MM.1S (cell line): ENCODE measurements at regions not wholly inside any gene's neighbourhood (a gene's known extent, or its start where the extent isn't known, plus 50 kb on each side); places are given as distances from the start of the nearest gene placed in this dataset.

Experiments used
- DNase-seq: peaks from one replicate; pipeline ENCODE4 v3.0.0-alpha.2; 2015
- H2AFZ ChIP-seq: fragments of 300-600 bp; sonication (generic); 2 replicates; pipeline ENCODE4 v1.6.0; 2016; ENCODE audit warnings: antibody characterized with exemption, low read length
- H3F3A ChIP-seq: fragments of 300-600 bp; sonication (generic); 2 replicates; pipeline ENCODE4 v1.6.1; 2016; ENCODE audit warnings: mild to moderate bottlenecking, antibody characterized with exemption, low read length, moderate library complexity, mixed read lengths; ENCODE audit not compliant: insufficient read depth
- H3K27ac ChIP-seq: fragments of 300-600 bp; sonication (generic); 2 replicates; pipeline ENCODE4 v1.5.1; 2016; ENCODE audit warnings: mild to moderate bottlenecking, low read length
- H3K27me3 ChIP-seq: fragments of 300-600 bp; sonication (generic); replicated peaks from 2 replicates; pipeline ENCODE4 v1.6.0; 2016; ENCODE audit warnings: low read length; ENCODE audit not compliant: insufficient read depth
- H3K36me3 ChIP-seq: fragments of 300-600 bp; sonication (generic); replicated peaks from 2 replicates; pipeline ENCODE4 v1.6.1; 2016; ENCODE audit warnings: mild to moderate bottlenecking, low read length, mixed read lengths; ENCODE audit not compliant: insufficient read depth
- H3K4me1 ChIP-seq: fragments of 300-600 bp; sonication (generic); 2 replicates; pipeline ENCODE4 v1.6.1; 2016; ENCODE audit warnings: low read length, mixed read lengths
- H3K4me2 ChIP-seq: fragments of 300-600 bp; sonication (generic); 2 replicates; pipeline ENCODE4 v1.6.0; 2016; ENCODE audit warnings: low read depth, low read length
- H3K4me3 ChIP-seq: fragments of 300-600 bp; sonication (generic); 2 replicates; pipeline ENCODE4 v1.5.1; 2016; ENCODE audit warnings: low read length, mixed read lengths
- H3K79me2 ChIP-seq: fragments of 300-600 bp; sonication (generic); 2 replicates; pipeline ENCODE4 v1.6.1; 2016; ENCODE audit warnings: mixed run types, low read length, mixed read lengths
- H3K9ac ChIP-seq: fragments of 300-600 bp; sonication (generic); 2 replicates; pipeline ENCODE4 v1.6.1; 2016; ENCODE audit warnings: low read length, mixed read lengths
- H3K9me2 ChIP-seq: fragments of 300-600 bp; sonication (generic); replicated peaks from 2 replicates; pipeline ENCODE4 v1.6.1; 2016; ENCODE audit warnings: mild to moderate bottlenecking, low read length, mixed read lengths; ENCODE audit not compliant: insufficient read depth
- H3K9me3 ChIP-seq: fragments of 300-600 bp; sonication (generic); replicated peaks from 2 replicates; pipeline ENCODE4 v1.6.1; 2016; ENCODE audit warnings: mild to moderate bottlenecking, low read length, mixed read lengths; ENCODE audit not compliant: insufficient read depth
- H4K20me1 ChIP-seq: fragments of 300-600 bp; sonication (generic); 2 replicates; pipeline ENCODE4 v1.6.1; 2016; ENCODE audit warnings: mild to moderate bottlenecking, low read length, moderate library complexity, mixed read lengths; ENCODE audit not compliant: insufficient read depth
- EZH2 ChIP-seq: fragments of 300-600 bp; sonication (generic); optimal IDR thresholded peaks from 2 replicates; pipeline ENCODE3; 2017; ENCODE audit warnings: low read depth, mild to moderate bottlenecking, antibody characterized with exemption, low read length, mixed read lengths
- EZH2phosphoT487 ChIP-seq: fragments of 300-600 bp; sonication (generic); IDR thresholded peaks from 2 replicates; pipeline ENCODE4 v1.6.1; 2018; ENCODE audit warnings: antibody characterized with exemption, low read length
- TF ChIP-seq, protein P1 (sequence below): fragments of 300-600 bp; sonication (generic); IDR thresholded peaks from 2 replicates; pipeline ENCODE4 v1.5.1; 2016; ENCODE audit warnings: antibody characterized with exemption, low read length, mixed read lengths

GRCh38 chrX:39734174-39734776 lies 363.5 kb downstream of the BCOR start:
- no peak for DNase-seq
- no peaks in the 10 kb centered on the region for H3K4me1 ChIP-seq
- H3K36me3 ChIP-seq, result no peaks in the 10 kb centered on the region
- H3K9me3 ChIP-seq, result no peaks in the 10 kb centered on the region
- no peak overlapping the region for H3K27ac ChIP-seq
- no peaks in the 10 kb centered on the region for H3K27me3 ChIP-seq
- TF ChIP-seq, protein P1, sequence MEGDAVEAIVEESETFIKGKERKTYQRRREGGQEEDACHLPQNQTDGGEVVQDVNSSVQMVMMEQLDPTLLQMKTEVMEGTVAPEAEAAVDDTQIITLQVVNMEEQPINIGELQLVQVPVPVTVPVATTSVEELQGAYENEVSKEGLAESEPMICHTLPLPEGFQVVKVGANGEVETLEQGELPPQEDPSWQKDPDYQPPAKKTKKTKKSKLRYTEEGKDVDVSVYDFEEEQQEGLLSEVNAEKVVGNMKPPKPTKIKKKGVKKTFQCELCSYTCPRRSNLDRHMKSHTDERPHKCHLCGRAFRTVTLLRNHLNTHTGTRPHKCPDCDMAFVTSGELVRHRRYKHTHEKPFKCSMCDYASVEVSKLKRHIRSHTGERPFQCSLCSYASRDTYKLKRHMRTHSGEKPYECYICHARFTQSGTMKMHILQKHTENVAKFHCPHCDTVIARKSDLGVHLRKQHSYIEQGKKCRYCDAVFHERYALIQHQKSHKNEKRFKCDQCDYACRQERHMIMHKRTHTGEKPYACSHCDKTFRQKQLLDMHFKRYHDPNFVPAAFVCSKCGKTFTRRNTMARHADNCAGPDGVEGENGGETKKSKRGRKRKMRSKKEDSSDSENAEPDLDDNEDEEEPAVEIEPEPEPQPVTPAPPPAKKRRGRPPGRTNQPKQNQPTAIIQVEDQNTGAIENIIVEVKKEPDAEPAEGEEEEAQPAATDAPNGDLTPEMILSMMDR, result no peak
- no peaks in the 10 kb centered on the region for H3F3A ChIP-seq
- H3K9me2 ChIP-seq, result no peaks in the 10 kb centered on the region
- no peak overlapping the region for H2AFZ ChIP-seq
- no peak overlapping the region for H3K4me3 ChIP-seq
- H3K79me2 ChIP-seq, result no peaks in the 10 kb centered on the region
- H3K4me2 ChIP-seq, result no peak overlapping the region
- H4K20me1 ChIP-seq, result no peaks in the 10 kb centered on the region
- H3K9ac ChIP-seq, result no peak overlapping the region

GRCh38 chrX:39736216-39737211 lies 361.2 kb downstream of the BCOR start:
- Histone ChIP-seq H4K20me1 (no peaks in the 10 kb centered on the region), H3K9me2 (no peaks in the 10 kb centered on the region), H3K4me2 (no peak overlapping the region), H3K9ac (no peak overlapping the region), H3K27me3 (no peaks in the 10 kb centered on the region), H3K4me3 (no peak overlapping the region), H3K79me2 (no peaks in the 10 kb centered on the region), H3K9me3 (no peaks in the 10 kb centered on the region), H3K4me1 (no peaks in the 10 kb centered on the region), H3F3A (no peaks in the 10 kb centered on the region), H2AFZ (no peak overlapping the region), H3K36me3 (no peaks in the 10 kb centered on the region), H3K27ac (no peak overlapping the region)
- no peak for DNase-seq
- TF ChIP-seq EZH2 (no peak), EZH2phosphoT487 (no peak)
- TF ChIP-seq, protein P1, result no peak

- H3K9me2 ChIP-seq, result no peaks in the 10 kb centered on the region
- no peak overlapping the region for H3K9ac ChIP-seq
- no peak overlapping the region for H2AFZ ChIP-seq
- H3K36me3 ChIP-seq, result no peaks in the 10 kb centered on the region
- H4K20me1 ChIP-seq, result no peaks in the 10 kb centered on the region
- H3K4me2 ChIP-seq, result no peak overlapping the region
- H3K4me3 ChIP-seq, result no peak overlapping the region
- TF ChIP-seq EZH2, result no peak
- TF ChIP-seq, protein P1, result no peak
- TF ChIP-seq EZH2phosphoT487, result no peak
- no peaks in the 10 kb centered on the region for H3K9me3 ChIP-seq
- no peaks in the 10 kb centered on the region for H3K4me1 ChIP-seq
- H3K27ac ChIP-seq, result no peak overlapping the region
- no peaks in the 10 kb centered on the region for H3K27me3 ChIP-seq
- no peak for DNase-seq
- no peaks in the 10 kb centered on the region for H3K79me2 ChIP-seq
- no peaks in the 10 kb centered on the region for H3F3A ChIP-seq
Observed at GRCh38 chrX:39739585-39739984, 358.2 kb downstream of the BCOR start.
